Testis (tissue), 2 donors: ENCODE measurements at regions not wholly inside any gene's neighbourhood (a gene's known extent, or its start where the extent isn't known, plus 50 kb on each side); places are given as distances from the start of the nearest gene placed in this dataset.

Source experiments
- DNase-seq: peaks from one replicate; pipeline ENCODE4 v3.0.0-alpha.2; 2019
- H3K27ac ChIP-seq, 2 donors: fragments of 200-600 bp; sonication (generic); one replicate each; pipeline ENCODE4 v1.5.1; 2019
- H3K27me3 ChIP-seq: fragments of 200-600 bp; sonication (generic); one replicate; pipeline ENCODE4 v1.5.1; 2019
- H3K36me3 ChIP-seq: fragments of 200-600 bp; sonication (generic); one replicate; pipeline ENCODE4 v1.5.1; 2017; ENCODE audit warnings: low read depth; ENCODE audit errors: missing control alignments
- H3K4me1 ChIP-seq: fragments of 200-600 bp; sonication (generic); one replicate; pipeline ENCODE4 v1.5.1; 2019
- H3K4me3 ChIP-seq, 2 donors: fragments of 200-600 bp; sonication (generic); one replicate each; pipeline ENCODE4 v1.5.1; 2017 to 2019
- H3K9me3 ChIP-seq: fragments of 200-600 bp; sonication (generic); one replicate; pipeline ENCODE4 v1.5.1; 2017
- POLR2A ChIP-seq: fragments of 450-650 bp; IDR thresholded peaks from one replicate; pipeline ENCODE4 v1.6.1; 2017; ENCODE audit warnings: antibody characterized with exemption, mild to moderate bottlenecking, moderate library complexity
- WGBS, 2 donors: methylation state at CpG; one replicate each; pipeline ENCODE4 v1.1.5; 2018; 5-methylcytosine and 5-hydroxymethylcytosine counted together
- intact Hi-C: fragments of 100-400 bp; cut with DNase I; formaldehyde crosslinking; loops from one replicate; pipeline ENCODE4 v1.15.1; 2023; ENCODE audit warnings: low total_unique reads
- TF ChIP-seq, protein P1 (sequence below), 3 experiments: fragments of 450-650 bp in 2 of 3; fragments of 200-600 bp in 1 of 3; sonication (generic) in 1 of 3; IDR thresholded peaks; one replicate each; pipeline ENCODE4 v1.5.1; 2016 to 2019; ENCODE audit warnings: antibody characterized with exemption in 3 of 3, mild to moderate bottlenecking in 2 of 3, moderate library complexity in 1 of 3

DNA sequence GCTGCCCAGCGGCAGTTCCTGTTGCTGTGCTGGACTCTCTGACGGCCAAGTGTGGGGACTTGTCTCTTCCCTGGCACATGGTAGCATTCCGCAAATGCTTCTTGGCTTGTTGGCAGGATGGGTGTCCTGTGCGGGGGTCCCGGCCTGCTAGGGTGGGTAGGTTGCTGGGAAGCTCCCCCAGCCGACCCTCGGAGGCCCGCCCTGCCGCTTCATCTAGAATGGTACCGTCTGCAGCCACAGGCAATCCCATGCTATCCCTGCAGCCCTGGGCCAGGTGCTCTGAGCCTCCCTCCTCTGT lies 78.3 kb upstream of the LHX1 start:
- TF ChIP-seq, protein P1, sequence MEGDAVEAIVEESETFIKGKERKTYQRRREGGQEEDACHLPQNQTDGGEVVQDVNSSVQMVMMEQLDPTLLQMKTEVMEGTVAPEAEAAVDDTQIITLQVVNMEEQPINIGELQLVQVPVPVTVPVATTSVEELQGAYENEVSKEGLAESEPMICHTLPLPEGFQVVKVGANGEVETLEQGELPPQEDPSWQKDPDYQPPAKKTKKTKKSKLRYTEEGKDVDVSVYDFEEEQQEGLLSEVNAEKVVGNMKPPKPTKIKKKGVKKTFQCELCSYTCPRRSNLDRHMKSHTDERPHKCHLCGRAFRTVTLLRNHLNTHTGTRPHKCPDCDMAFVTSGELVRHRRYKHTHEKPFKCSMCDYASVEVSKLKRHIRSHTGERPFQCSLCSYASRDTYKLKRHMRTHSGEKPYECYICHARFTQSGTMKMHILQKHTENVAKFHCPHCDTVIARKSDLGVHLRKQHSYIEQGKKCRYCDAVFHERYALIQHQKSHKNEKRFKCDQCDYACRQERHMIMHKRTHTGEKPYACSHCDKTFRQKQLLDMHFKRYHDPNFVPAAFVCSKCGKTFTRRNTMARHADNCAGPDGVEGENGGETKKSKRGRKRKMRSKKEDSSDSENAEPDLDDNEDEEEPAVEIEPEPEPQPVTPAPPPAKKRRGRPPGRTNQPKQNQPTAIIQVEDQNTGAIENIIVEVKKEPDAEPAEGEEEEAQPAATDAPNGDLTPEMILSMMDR (IDR thresholded peaks at IDR 0.05) = no peak
- no peak for TF ChIP-seq POLR2A
- Histone ChIP-seq H3K4me3 (no peak overlapping the region), H3K9me3 (no peaks in the 10 kb centered on the region), H3K27ac (no peak overlapping the region), H3K4me1 (no peaks in the 10 kb centered on the region), H3K36me3 (no peaks in the 10 kb centered on the region), H3K27me3 (no peaks in the 10 kb centered on the region)
- no peak for DNase-seq
- intact Hi-C loops = no loop called here
- 89 to 90% methylated on average over 9 to 10 of the region's 10 CpGs for WGBS, 2 donors

DNA sequence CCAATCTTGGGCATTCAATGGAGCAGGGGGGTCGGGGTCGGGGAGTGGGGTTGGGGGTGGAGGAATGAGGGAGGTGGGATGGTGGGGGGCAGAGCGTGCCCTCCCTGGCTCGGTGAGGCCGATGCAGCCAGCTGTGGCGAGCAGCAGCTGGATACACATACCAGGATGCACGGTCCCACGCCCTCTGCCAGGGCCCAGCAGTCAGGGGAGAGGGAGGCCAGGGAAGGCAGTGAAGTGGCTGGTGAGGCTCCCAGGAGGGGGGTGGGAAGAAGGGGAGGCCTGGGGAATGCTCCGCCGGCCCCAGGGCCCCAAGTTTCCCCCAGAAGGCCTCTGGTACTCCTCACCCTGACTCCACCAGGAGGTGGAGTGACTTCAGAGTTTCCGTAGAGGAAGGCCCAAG lies 77.6 kb upstream of the LHX1 start:
- no peak for DNase-seq
- WGBS, 2 donors = 70 to 76% methylated on average over 9 to 11 of the region's 11 CpGs
- H3K27me3 ChIP-seq = no peaks in the 10 kb centered on the region
- no peaks in the 10 kb centered on the region for H3K36me3 ChIP-seq
- H3K4me3 ChIP-seq = no peak overlapping the region
- no peak overlapping the region for H3K27ac ChIP-seq
- TF ChIP-seq POLR2A = no peak
- TF ChIP-seq, protein P1 (IDR thresholded peaks at IDR 0.05) = no peak
- intact Hi-C loops = no loop called here
- H3K4me1 ChIP-seq = no peaks in the 10 kb centered on the region
- no peaks in the 10 kb centered on the region for H3K9me3 ChIP-seq

DNA sequence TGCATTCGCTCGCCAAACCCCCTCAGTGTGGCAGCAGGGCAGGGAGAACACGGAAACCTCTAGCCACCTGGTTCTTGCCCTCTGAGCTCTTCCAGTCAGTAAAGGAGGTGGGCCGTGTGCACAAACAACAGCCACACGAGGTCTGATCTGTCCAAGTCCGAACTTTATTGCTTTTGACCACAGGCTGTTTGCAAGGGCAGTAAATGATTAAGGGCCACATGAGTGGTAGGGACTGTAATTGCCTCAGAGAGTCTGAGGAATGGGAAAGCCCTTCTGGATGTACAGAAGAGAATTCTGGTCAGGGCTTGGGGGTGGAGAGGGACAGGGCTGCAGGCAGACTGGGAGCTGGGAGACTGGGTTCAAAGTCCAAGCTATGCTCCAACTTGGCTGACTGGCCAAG lies 75.7 kb upstream of the LHX1 start:
- Histone ChIP-seq H3K27me3 (no peaks in the 10 kb centered on the region), H3K4me1 (no peaks in the 10 kb centered on the region), H3K4me3 (no peak overlapping the region), H3K9me3 (no peaks in the 10 kb centered on the region), H3K27ac (no peak overlapping the region), H3K36me3 (no peaks in the 10 kb centered on the region)
- WGBS, 2 donors = 82 to 84% methylated on average over 6 of the region's 6 CpGs
- intact Hi-C loops = no loop called here
- TF ChIP-seq POLR2A = no peak
- TF ChIP-seq, protein P1 (IDR thresholded peaks at IDR 0.05) = no peak
- no peak for DNase-seq

DNA sequence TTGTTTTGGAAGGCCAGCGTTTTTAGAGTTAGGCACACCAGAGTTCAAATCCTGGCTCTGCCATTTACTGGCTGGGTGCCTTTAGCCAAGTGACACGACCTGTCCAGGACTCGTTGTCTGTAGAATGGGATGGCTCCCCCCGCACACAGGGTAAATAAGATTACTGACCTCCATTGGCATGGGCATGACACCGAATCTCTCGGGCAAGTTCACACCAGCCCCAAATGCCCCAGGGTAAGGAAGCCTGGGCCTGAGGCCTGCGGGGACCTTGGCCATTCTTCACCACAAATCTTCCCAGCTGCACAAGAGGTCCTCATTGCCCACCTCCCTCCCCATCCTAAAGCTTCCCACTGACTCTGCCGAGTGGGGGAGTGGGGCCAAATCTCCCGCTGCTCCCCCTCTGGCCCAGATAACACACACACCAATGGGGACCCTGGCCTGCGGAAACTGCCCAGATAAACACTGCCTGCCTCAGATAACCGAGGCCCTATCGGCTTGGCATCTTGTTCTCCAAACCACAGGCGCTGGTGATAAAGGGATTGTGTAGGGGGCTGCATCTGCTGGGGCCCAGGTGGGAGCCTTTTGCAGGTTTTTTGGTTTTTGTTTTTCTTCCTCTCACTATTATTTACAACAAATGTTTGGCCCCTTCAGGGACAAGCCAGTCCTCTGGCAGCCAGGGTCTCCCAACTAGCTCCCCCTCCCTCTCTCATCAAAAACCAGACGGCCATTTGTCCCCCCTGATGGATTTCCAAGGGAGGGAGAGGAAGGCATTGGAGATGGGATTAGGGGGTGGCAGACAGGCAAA lies 75.0 kb upstream of the LHX1 start:
- no peaks in the 10 kb centered on the region for H3K36me3 ChIP-seq
- H3K4me1 ChIP-seq = no peaks in the 10 kb centered on the region
- intact Hi-C loops = no loop called here
- H3K9me3 ChIP-seq = no peaks in the 10 kb centered on the region
- 61 to 80% methylated on average over 12 to 14 of the region's 14 CpGs for WGBS, 2 donors
- no peak overlapping the region for H3K27ac ChIP-seq
- DNase-seq = no peak
- TF ChIP-seq POLR2A = no peak
- TF ChIP-seq, protein P1 (IDR thresholded peaks at IDR 0.05) = no peak
- H3K27me3 ChIP-seq = no peaks in the 10 kb centered on the region
- no peak overlapping the region for H3K4me3 ChIP-seq

DNA sequence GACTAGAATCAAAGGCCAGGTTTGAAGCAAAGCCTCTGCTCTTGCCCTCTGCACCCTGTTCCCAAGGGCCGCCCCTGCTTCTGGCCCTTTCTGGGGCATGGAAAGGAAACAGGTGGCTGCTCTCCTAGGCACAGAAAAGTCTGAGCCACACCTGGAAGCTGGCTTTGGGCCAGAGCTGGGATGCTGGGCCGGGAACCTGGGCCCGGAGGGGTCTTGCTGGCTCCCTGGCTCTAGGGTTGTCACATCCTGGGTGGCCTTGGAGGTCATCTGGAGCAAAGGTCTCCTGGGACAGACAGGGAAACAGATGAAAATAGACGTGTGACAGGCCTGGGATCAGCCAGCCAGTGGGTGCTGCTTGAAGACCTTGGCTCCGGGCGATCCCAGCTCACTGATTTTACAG lies 74.1 kb upstream of the LHX1 start:
- Histone ChIP-seq H3K9me3 (no peaks in the 10 kb centered on the region), H3K36me3 (no peaks in the 10 kb centered on the region), H3K4me1 (no peaks in the 10 kb centered on the region), H3K27me3 (no peaks in the 10 kb centered on the region), H3K4me3 (no peak overlapping the region), H3K27ac (no peak overlapping the region)
- intact Hi-C loops = no loop called here
- 72 to 86% methylated on average over 5 to 6 of the region's 6 CpGs for WGBS, 2 donors
- DNase-seq = no peak
- TF ChIP-seq POLR2A = no peak
- TF ChIP-seq, protein P1 (IDR thresholded peaks at IDR 0.05) = no peak
